Fibroblast of lung (primary cell): ENCODE measurements at regions not wholly inside any gene's neighbourhood (a gene's known extent, or its start where the extent isn't known, plus 50 kb on each side); places are given as distances from the start of the nearest gene placed in this dataset.

Experiments used
- DNase-seq, 2 donors: peaks; one replicate each; pipeline versions ENCODE4 v3.0.0 to v3.0.0-alpha.2; 2010; ENCODE audit warnings: low read depth in 2 of 2
- H2AFZ ChIP-seq: 2 replicates; pipeline ENCODE4 v1.5.1; 2012; ENCODE audit warnings: low read length, control low read depth, inconsistent platforms
- H3K27ac ChIP-seq: 2 replicates; pipeline ENCODE4 v1.5.1; 2011; ENCODE audit warnings: low read length, control low read depth; ENCODE audit not compliant: insufficient read depth
- H3K27me3 ChIP-seq: 2 replicates; pipeline ENCODE4 v1.5.1; 2011; ENCODE audit warnings: mild to moderate bottlenecking, low read length; ENCODE audit not compliant: control insufficient read depth, insufficient read depth
- H3K36me3 ChIP-seq: 2 replicates; pipeline ENCODE4 v1.5.1; 2011; ENCODE audit warnings: low read length; ENCODE audit not compliant: control insufficient read depth, insufficient read depth
- H3K4me1 ChIP-seq: 2 replicates; pipeline ENCODE4 v1.5.1; 2011; ENCODE audit warnings: low read length; ENCODE audit not compliant: control insufficient read depth, insufficient read depth; ENCODE audit errors: extremely low read depth
- H3K4me2 ChIP-seq: 2 replicates; pipeline ENCODE4 v1.5.1; 2011; ENCODE audit warnings: low read length, control low read depth; ENCODE audit not compliant: insufficient read depth; ENCODE audit errors: extremely low read depth
- H3K4me3 ChIP-seq, 4 experiments: fragments of 200-600 bp in 1 of 4; sonication (generic) in 1 of 4; replicated peaks in 1 of 4; 2 replicates each; pipeline ENCODE4 v1.5.1; 2011 to 2016; ENCODE audit warnings: low read length in 4 of 4, low read depth in 3 of 4, mild to moderate bottlenecking in 3 of 4, control low read depth in 2 of 4, inconsistent platforms in 1 of 4, mixed read lengths in 1 of 4; ENCODE audit not compliant: insufficient read depth in 1 of 4; ENCODE audit errors: control extremely low read depth in 1 of 4
- H3K79me2 ChIP-seq: 2 replicates; pipeline ENCODE4 v1.5.1; 2012; ENCODE audit warnings: mild to moderate bottlenecking, low read length, inconsistent platforms; ENCODE audit not compliant: control insufficient read depth, insufficient read depth
- H3K9ac ChIP-seq: 2 replicates; pipeline ENCODE4 v1.5.1; 2011; ENCODE audit warnings: mild to moderate bottlenecking, low read length, control low read depth; ENCODE audit not compliant: insufficient read depth
- H3K9me3 ChIP-seq: 2 replicates; pipeline ENCODE4 v1.5.1; 2012; ENCODE audit warnings: low read depth, low read length; ENCODE audit not compliant: control insufficient read depth, insufficient read depth
- H4K20me1 ChIP-seq: 2 replicates; pipeline ENCODE4 v1.5.1; 2011; ENCODE audit warnings: low read length; ENCODE audit not compliant: control insufficient read depth, insufficient read depth; ENCODE audit errors: extremely low read depth
- EZH2 ChIP-seq: IDR thresholded peaks from 2 replicates; pipeline ENCODE4 v1.5.1; 2012; ENCODE audit warnings: low read length, control low read depth, mild to moderate bottlenecking; ENCODE audit errors: missing control alignments
- TF ChIP-seq, protein P1 (sequence below), 2 donors: IDR thresholded peaks in 1 of 2; conservative IDR thresholded peaks in 1 of 2; 1 replicate in 1 of 2; 2 replicates in 1 of 2; pipeline ENCODE4 v1.5.1; 2011 to 2012; ENCODE audit warnings: low read length in 2 of 2, control low read depth in 1 of 2, inconsistent platforms in 1 of 2, low read depth in 1 of 2, mild to moderate bottlenecking in 1 of 2

DNA sequence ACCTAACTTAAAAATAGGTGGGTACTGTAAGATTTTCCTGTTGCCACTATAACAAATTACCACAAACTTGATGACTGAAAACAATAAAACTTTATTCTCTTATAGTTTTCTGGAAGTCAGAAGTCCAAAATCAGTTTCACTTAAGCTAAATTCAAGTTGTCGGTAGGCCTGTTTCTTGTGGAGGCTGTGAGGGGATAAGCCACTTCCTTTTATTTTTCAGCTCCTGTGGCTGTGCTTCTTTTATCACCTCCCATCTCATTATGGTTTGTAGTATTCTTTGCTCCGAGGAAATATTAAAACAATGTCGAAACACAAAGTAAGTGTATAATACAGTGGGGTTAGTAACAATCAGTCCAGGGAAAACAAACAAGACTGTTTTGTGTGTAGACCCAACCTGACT, 610.5 kb upstream of the TECRL start:
- Histone ChIP-seq H3K79me2 (no peaks in the 10 kb centered on the region), H3K9ac (no peak overlapping the region), H2AFZ (no peak overlapping the region)

DNA sequence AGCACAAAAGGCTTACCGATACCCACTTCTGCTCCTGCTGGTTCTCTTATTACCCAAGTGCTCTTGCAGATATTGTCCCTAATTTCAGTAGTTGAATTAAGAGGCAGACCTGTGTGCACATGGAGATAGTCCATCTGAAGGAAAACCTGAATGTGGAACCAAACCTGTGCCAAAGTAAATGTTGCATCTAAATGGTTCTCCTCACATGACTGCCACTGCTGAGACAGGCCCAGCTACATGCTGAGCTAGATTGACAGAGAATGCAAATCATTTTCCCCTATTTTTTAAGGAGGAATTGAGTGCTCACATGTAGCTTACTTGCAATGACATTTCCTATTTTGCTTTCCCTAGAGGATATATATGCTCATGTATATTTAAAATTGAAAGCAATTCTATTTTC, 609.1 kb upstream of the TECRL start:
- Histone ChIP-seq H3K79me2 (no peaks in the 10 kb centered on the region), H3K9me3 (no peaks in the 10 kb centered on the region), H3K4me1 (no peaks in the 10 kb centered on the region), H3K4me3 (no peak overlapping the region), H3K4me2 (no peak overlapping the region), H3K36me3 (no peaks in the 10 kb centered on the region), H3K9ac (no peak overlapping the region), H4K20me1 (no peaks in the 10 kb centered on the region), H3K27me3 (no peaks in the 10 kb centered on the region), H2AFZ (no peak overlapping the region), H3K27ac (no peak overlapping the region)
- DNase-seq, result no peak
- no peak for TF ChIP-seq EZH2
- TF ChIP-seq, protein P1, sequence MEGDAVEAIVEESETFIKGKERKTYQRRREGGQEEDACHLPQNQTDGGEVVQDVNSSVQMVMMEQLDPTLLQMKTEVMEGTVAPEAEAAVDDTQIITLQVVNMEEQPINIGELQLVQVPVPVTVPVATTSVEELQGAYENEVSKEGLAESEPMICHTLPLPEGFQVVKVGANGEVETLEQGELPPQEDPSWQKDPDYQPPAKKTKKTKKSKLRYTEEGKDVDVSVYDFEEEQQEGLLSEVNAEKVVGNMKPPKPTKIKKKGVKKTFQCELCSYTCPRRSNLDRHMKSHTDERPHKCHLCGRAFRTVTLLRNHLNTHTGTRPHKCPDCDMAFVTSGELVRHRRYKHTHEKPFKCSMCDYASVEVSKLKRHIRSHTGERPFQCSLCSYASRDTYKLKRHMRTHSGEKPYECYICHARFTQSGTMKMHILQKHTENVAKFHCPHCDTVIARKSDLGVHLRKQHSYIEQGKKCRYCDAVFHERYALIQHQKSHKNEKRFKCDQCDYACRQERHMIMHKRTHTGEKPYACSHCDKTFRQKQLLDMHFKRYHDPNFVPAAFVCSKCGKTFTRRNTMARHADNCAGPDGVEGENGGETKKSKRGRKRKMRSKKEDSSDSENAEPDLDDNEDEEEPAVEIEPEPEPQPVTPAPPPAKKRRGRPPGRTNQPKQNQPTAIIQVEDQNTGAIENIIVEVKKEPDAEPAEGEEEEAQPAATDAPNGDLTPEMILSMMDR (conservative IDR thresholded peaks at IDR 0.05 in 1 of 2, IDR thresholded peaks at IDR 0.05 in 1 of 2; ENCODE audit: low read depth in 1 of 2, low read length in 2 of 2), result no peak

More for the DNA sequence above, 610.5 kb upstream of the TECRL start:
- Histone ChIP-seq H3K4me2 (no peak overlapping the region), H3K4me3 (no peak overlapping the region), H3K27me3 (no peaks in the 10 kb centered on the region), H3K9me3 (no peaks in the 10 kb centered on the region), H3K36me3 (no peaks in the 10 kb centered on the region), H3K4me1 (no peaks in the 10 kb centered on the region), H4K20me1 (no peaks in the 10 kb centered on the region), H3K27ac (no peak overlapping the region)
- no peak for DNase-seq
- TF ChIP-seq, protein P1 (conservative IDR thresholded peaks at IDR 0.05 in 1 of 2, IDR thresholded peaks at IDR 0.05 in 1 of 2; ENCODE audit: low read depth in 1 of 2, low read length in 2 of 2), result no peak
- TF ChIP-seq EZH2, result no peak

DNA sequence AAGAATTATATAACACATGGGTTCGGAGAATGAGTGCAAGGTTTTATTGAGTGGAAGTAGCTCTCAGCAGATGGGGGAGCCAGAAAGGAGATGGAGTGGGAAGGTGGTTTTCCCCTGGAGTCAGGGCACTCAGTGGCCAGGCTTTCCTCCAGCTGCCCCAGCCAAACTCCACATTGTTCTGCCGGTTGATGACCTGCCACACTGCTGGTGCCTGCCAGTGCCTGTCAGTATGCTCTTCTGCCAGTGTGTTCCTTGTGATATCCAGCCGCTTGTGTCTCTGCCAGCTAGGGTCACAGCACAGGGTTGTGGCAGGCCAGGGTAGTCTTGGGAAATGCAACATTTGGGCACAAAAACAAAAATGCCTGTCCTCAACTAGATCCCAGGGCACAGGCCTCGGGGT, 604.8 kb upstream of the TECRL start:
- TF ChIP-seq, protein P1 (conservative IDR thresholded peaks at IDR 0.05 in 1 of 2, IDR thresholded peaks at IDR 0.05 in 1 of 2; ENCODE audit: low read depth in 1 of 2, low read length in 2 of 2), result no peak
- TF ChIP-seq EZH2, result no peak
- H3K9ac ChIP-seq, result no peak overlapping the region

More for the DNA sequence above, 604.8 kb upstream of the TECRL start:
- Histone ChIP-seq H3K4me2 (no peak overlapping the region), H4K20me1 (no peaks in the 10 kb centered on the region), H3K79me2 (no peaks in the 10 kb centered on the region), H3K36me3 (no peaks in the 10 kb centered on the region), H3K4me3 (no peak overlapping the region), H3K4me1 (no peaks in the 10 kb centered on the region), H3K9me3 (no peaks in the 10 kb centered on the region), H3K27me3 (no peaks in the 10 kb centered on the region), H3K27ac (no peak overlapping the region), H2AFZ (no peak overlapping the region)
- no peak for DNase-seq
